Common myeloid progenitor, CD34-positive (primary cell): ENCODE measurements at regions not wholly inside any gene's neighbourhood (a gene's known extent, or its start where the extent isn't known, plus 50 kb on each side); places are given as distances from the start of the nearest gene placed in this dataset.
A peak's percentile ranks its signal among the peaks of the same experiment; 100 is the strongest.

Experiments
- CTCF ChIA-PET: fragments of 350-600 bp; sonication (Branson Sonifier 250); formaldehyde crosslinking; loops from one replicate; lab custom pipeline; 2021; ENCODE audit warnings: antibody characterized with exemption; lab: Charles Lee
- POLR2A ChIA-PET: fragments of 350-600 bp; sonication (Branson Sonifier 250); formaldehyde crosslinking; loops from one replicate; lab custom pipeline; 2021; ENCODE audit warnings: antibody characterized with exemption; lab: Charles Lee
- DNase-seq, 3 donors: peaks; one replicate each; pipeline versions ENCODE4 v3.0.0 to v3.0.0-alpha.2; 2013
- H3K27ac ChIP-seq, 2 experiments: 1 replicate in 1 of 2; 2 replicates in 1 of 2; pipeline ENCODE4 v1.7.0; 2013; ENCODE audit warnings: inconsistent platforms in 2 of 2, low read length in 2 of 2, mild to moderate bottlenecking in 2 of 2, low read depth in 1 of 2, moderate library complexity in 1 of 2; ENCODE audit not compliant: severe bottlenecking in 2 of 2, insufficient read depth in 1 of 2, poor library complexity in 1 of 2
- H3K27me3 ChIP-seq, 5 experiments: replicated peaks in 2 of 5; 1 replicate in 3 of 5; 2 replicates in 2 of 5; pipeline versions ENCODE4 v1.6.1 to v1.7.0; 2013; ENCODE audit warnings: low read length in 4 of 5, mild to moderate bottlenecking in 2 of 5, moderate library complexity in 2 of 5, inconsistent platforms in 1 of 5; ENCODE audit not compliant: insufficient read depth in 5 of 5, control insufficient read depth in 4 of 5
- H3K36me3 ChIP-seq, 4 experiments: 1 replicate in 2 of 4; 2 replicates in 2 of 4; pipeline versions ENCODE4 v1.6.1 to v1.7.0; 2013; ENCODE audit warnings: low read length in 3 of 4, control low read depth in 1 of 4, mild to moderate bottlenecking in 1 of 4; ENCODE audit not compliant: control insufficient read depth in 4 of 4, insufficient read depth in 4 of 4
- H3K4me1 ChIP-seq, 4 experiments: 1 replicate in 3 of 4; 2 replicates in 1 of 4; pipeline versions ENCODE4 v1.6.1 to v1.7.1; 2013; ENCODE audit warnings: low read length in 3 of 4, mild to moderate bottlenecking in 3 of 4, control low read depth in 1 of 4, inconsistent platforms in 1 of 4, moderate library complexity in 1 of 4; ENCODE audit not compliant: control insufficient read depth in 4 of 4, insufficient read depth in 4 of 4; ENCODE audit errors: control extremely low read depth in 1 of 4
- H3K4me3 ChIP-seq, 7 experiments: 1 replicate in 4 of 7; 2 replicates in 3 of 7; pipeline versions ENCODE4 v1.5.1 to v1.7.0; 2013; ENCODE audit warnings: mild to moderate bottlenecking in 7 of 7, low read length in 6 of 7, moderate library complexity in 6 of 7, inconsistent platforms in 2 of 7, low read depth in 2 of 7, control low read depth in 1 of 7; ENCODE audit not compliant: insufficient read depth in 4 of 7, control insufficient read depth in 1 of 7; ENCODE audit errors: extremely low read depth in 1 of 7
- H3K9me3 ChIP-seq, 5 experiments: 1 replicate in 4 of 5; 2 replicates in 1 of 5; pipeline versions ENCODE4 v1.6.1 to v1.7.1; 2013; ENCODE audit warnings: low read length in 4 of 5, mild to moderate bottlenecking in 2 of 5, inconsistent platforms in 1 of 5, low read depth in 1 of 5, moderate library complexity in 1 of 5; ENCODE audit not compliant: control insufficient read depth in 4 of 5, insufficient read depth in 2 of 5; ENCODE audit errors: control extremely low read depth in 1 of 5
- WGBS: methylation state at CpG from one replicate; pipeline ENCODE4 v1.1.5; 2013; ENCODE audit not compliant: insufficient coverage; 5-methylcytosine and 5-hydroxymethylcytosine counted together

- ChIA-PET CTCF (no interaction called here), POLR2A (no interaction called here)
- Histone ChIP-seq H3K27ac (no peak overlapping the region), H3K36me3 (no peaks in the 10 kb centered on the region), H3K27me3 (no peaks in the 10 kb centered on the region), H3K9me3 (no peaks in the 10 kb centered on the region), H3K4me3 (no peak overlapping the region), H3K4me1 (no peaks in the 10 kb centered on the region)
- 100% methylated on average over 1 of the region's 4 CpGs for WGBS
- no peak for DNase-seq
Observed at GRCh38 chr5:28473531-28474107, 1435.2 kb upstream of the CDH9 start.

- Histone ChIP-seq H3K4me3 (peak overlapping the region in 1 of 7 experiments; percentile 11), H3K27me3 (no peaks in the 10 kb centered on the region), H3K4me1 (peaks cover 0 to 3% (median 0%) of the 10 kb centered on the region in 4 experiments), H3K27ac (peak overlapping the region in 1 of 2 experiments; percentile 52), H3K9me3 (no peaks in the 10 kb centered on the region), H3K36me3 (no peaks in the 10 kb centered on the region)
- ChIA-PET CTCF (no interaction called here), POLR2A (no interaction called here)
- DNase-seq = peak; percentile 9 to 73 (median 60)
- 6% methylated on average over 2 of the region's 3 CpGs for WGBS
Observed at GRCh38 chr5:28468166-28468565, 1429.8 kb upstream of the CDH9 start.

GRCh38 chr5:28463728-28464127 is 1425.3 kb upstream of the CDH9 start:
- Histone ChIP-seq H3K9me3 (no peaks in the 10 kb centered on the region), H3K4me1 (peaks cover 0 to 3% (median 0%) of the 10 kb centered on the region in 4 experiments), H3K27ac (no peak overlapping the region), H3K4me3 (no peak overlapping the region), H3K27me3 (no peaks in the 10 kb centered on the region), H3K36me3 (no peaks in the 10 kb centered on the region)
- CTCF ChIA-PET = no interaction called here
- 94% methylated on average over 2 of the region's 4 CpGs for WGBS
- DNase-seq = no peak
- POLR2A ChIA-PET = no interaction called here

- ChIA-PET POLR2A (interaction anchor here (0.9 kb wide), 1 partner anchor 43 kb away, joined by 4 read pairs; no protein-coding TSS in a partner anchor), CTCF (no interaction called here)
- DNase-seq = no peak
- H3K9me3 ChIP-seq = no peaks in the 10 kb centered on the region
- H3K36me3 ChIP-seq = no peaks in the 10 kb centered on the region
- no peaks in the 10 kb centered on the region for H3K27me3 ChIP-seq
- H3K27ac ChIP-seq = no peak overlapping the region
- H3K4me1 ChIP-seq = no peaks in the 10 kb centered on the region
- H3K4me3 ChIP-seq = no peak overlapping the region
Observed at GRCh38 chr5:28451483-28451882, 1413.1 kb upstream of the CDH9 start.

- Histone ChIP-seq H3K4me3 (no peak overlapping the region), H3K4me1 (no peaks in the 10 kb centered on the region), H3K9me3 (peaks cover 0 to 3% (median 0%) of the 10 kb centered on the region in 5 experiments), H3K27ac (no peak overlapping the region), H3K36me3 (no peaks in the 10 kb centered on the region), H3K27me3 (no peaks in the 10 kb centered on the region)
- DNase-seq = no peak
- 100% methylated on average over 1 of the region's 3 CpGs for WGBS
- CTCF ChIA-PET = no interaction called here
- POLR2A ChIA-PET = interaction anchor here (0.9 kb wide), 1 partner anchor 43 kb away, joined by 4 read pairs; no protein-coding TSS in a partner anchor
Observed at GRCh38 chr5:28450997-28451396, 1412.6 kb upstream of the CDH9 start.

- ChIA-PET CTCF (no interaction called here), POLR2A (no interaction called here)
- WGBS = 100% methylated on average over 4 of the region's 4 CpGs
- peaks cover 0 to 3% (median 0%) of the 10 kb centered on the region in 5 experiments for H3K9me3 ChIP-seq
- H3K27ac ChIP-seq = no peak overlapping the region
- no peak overlapping the region for H3K4me3 ChIP-seq
- no peaks in the 10 kb centered on the region for H3K36me3 ChIP-seq
- no peaks in the 10 kb centered on the region for H3K4me1 ChIP-seq
- no peak for DNase-seq
- H3K27me3 ChIP-seq = no peaks in the 10 kb centered on the region
Observed at GRCh38 chr5:28448791-28449190, 1410.4 kb upstream of the CDH9 start.

- ChIA-PET POLR2A (interaction anchor here (0.6 kb wide), 1 partner anchor 486 kb away, joined by 4 read pairs; no protein-coding TSS in a partner anchor), CTCF (no interaction called here)
- H3K36me3 ChIP-seq = no peaks in the 10 kb centered on the region
- H3K4me3 ChIP-seq = no peak overlapping the region
- DNase-seq = no peak
- 97% methylated on average over 4 of the region's 5 CpGs for WGBS
- no peak overlapping the region for H3K27ac ChIP-seq
- no peaks in the 10 kb centered on the region for H3K27me3 ChIP-seq
- H3K9me3 ChIP-seq = peaks cover 0 to 3% (median 0%) of the 10 kb centered on the region in 5 experiments
- no peaks in the 10 kb centered on the region for H3K4me1 ChIP-seq
Observed at GRCh38 chr5:28430565-28431178, 1392.3 kb upstream of the CDH9 start.
